ENCODE measurements at regions not wholly inside any gene's neighbourhood (a gene's known extent, or its start where the extent isn't known, plus 50 kb on each side); places are given as distances from the start of the nearest gene placed in this dataset.

GRCh38 chr17:65444049-65444448, 117.4 kb downstream of the AXIN2 start:
- DNase-seq = no peak

GRCh38 chr17:65442691-65443090, 118.8 kb downstream of the AXIN2 start:
- DNase-seq = no peak

GRCh38 chr17:65442250-65442649, 119.2 kb downstream of the AXIN2 start:
- no peak for DNase-seq

- DNase-seq = no peak
Observed at GRCh38 chr17:65441053-65441605, 120.3 kb downstream of the AXIN2 start.

- DNase-seq = no peak
Observed at GRCh38 chr17:65438708-65439294, 122.6 kb downstream of the AXIN2 start.

GRCh38 chr17:65438173-65438572, 123.3 kb downstream of the AXIN2 start:
- DNase-seq = no peak

- DNase-seq = no peak
Observed at GRCh38 chr17:65436871-65437270, 124.6 kb downstream of the AXIN2 start.

- no peak for DNase-seq
Observed at GRCh38 chr17:65434878-65435277, 126.6 kb downstream of the AXIN2 start.

- no peak for DNase-seq
Observed at GRCh38 chr17:65434251-65434650, 127.2 kb downstream of the AXIN2 start.

GRCh38 chr17:65433592-65433991, 127.9 kb downstream of the AXIN2 start:
- no peak for DNase-seq

- no peak for DNase-seq
Observed at GRCh38 chr17:65433157-65433556, 128.3 kb downstream of the AXIN2 start.

- DNase-seq = no peak
Observed at GRCh38 chr17:65431116-65431515, 130.3 kb downstream of the AXIN2 start.

- no peak for DNase-seq
Observed at GRCh38 chr17:65430209-65430833, 131.1 kb downstream of the AXIN2 start.

GRCh38 chr17:65423346-65424140, 137.9 kb downstream of the AXIN2 start:
- DNase-seq = no peak

GRCh38 chr17:65418622-65419021, 142.8 kb downstream of the AXIN2 start:
- DNase-seq = no peak

GRCh38 chr17:65417406-65418221, 143.8 kb downstream of the AXIN2 start:
- no peak for DNase-seq

- no peak for DNase-seq
Observed at GRCh38 chr17:65415991-65416390, 145.5 kb downstream of the AXIN2 start.

GRCh38 chr17:65413390-65413789, 148.1 kb downstream of the AXIN2 start:
- DNase-seq = no peak

- DNase-seq = no peak
Observed at GRCh38 chr17:65409381-65409780, 152.1 kb downstream of the AXIN2 start.

- DNase-seq = no peak
Observed at GRCh38 chr17:65408050-65408449, 153.4 kb downstream of the AXIN2 start.

GRCh38 chr17:65407017-65407416, 154.4 kb downstream of the AXIN2 start:
- no peak for DNase-seq

- DNase-seq = no peak
Observed at GRCh38 chr17:65406552-65406951, 154.9 kb downstream of the AXIN2 start.

- no peak for DNase-seq
Observed at GRCh38 chr17:65405563-65405962, 155.9 kb downstream of the AXIN2 start.

Data from NCI-H526 (cell line).